Fibroblast of the aortic adventitia (primary cell): ENCODE measurements at regions not wholly inside any gene's neighbourhood (a gene's known extent, or its start where the extent isn't known, plus 50 kb on each side); places are given as distances from the start of the nearest gene placed in this dataset.

ENCODE experiments used
- DNase-seq: peaks from one replicate; pipeline ENCODE4 v3.0.0-alpha.2; 2010; ENCODE audit warnings: low read depth
- H3K4me3 ChIP-seq: 2 replicates; pipeline ENCODE4 v1.5.1; 2011; ENCODE audit warnings: low read depth, mild to moderate bottlenecking, control low read depth, low read length, moderate library complexity
- TF ChIP-seq, protein P1 (sequence below): IDR thresholded peaks from 2 replicates; pipeline ENCODE4 v1.5.1; 2011; ENCODE audit warnings: mild to moderate bottlenecking, low read length, control low read depth, inconsistent platforms; ENCODE audit not compliant: insufficient read depth

DNA sequence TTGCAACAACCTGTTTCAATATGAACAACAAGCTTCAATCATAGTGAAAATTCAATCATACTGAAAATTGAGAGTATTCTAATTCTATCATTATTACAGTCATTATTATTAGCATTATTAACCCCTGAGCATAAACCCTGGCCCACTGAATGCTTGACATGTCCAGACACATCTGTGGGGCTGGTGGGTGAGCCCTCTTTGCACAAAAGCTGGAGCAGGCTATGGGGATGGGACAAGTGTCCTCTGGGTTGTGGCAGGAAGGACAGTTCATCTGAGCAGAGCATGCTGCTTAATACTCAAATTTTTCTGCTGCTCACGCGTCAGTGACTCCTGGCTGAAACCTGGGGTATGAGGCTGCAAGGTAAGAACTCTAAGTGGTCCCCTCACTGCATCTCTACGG is 451.1 kb upstream of the POU3F3 start:
- TF ChIP-seq, protein P1, sequence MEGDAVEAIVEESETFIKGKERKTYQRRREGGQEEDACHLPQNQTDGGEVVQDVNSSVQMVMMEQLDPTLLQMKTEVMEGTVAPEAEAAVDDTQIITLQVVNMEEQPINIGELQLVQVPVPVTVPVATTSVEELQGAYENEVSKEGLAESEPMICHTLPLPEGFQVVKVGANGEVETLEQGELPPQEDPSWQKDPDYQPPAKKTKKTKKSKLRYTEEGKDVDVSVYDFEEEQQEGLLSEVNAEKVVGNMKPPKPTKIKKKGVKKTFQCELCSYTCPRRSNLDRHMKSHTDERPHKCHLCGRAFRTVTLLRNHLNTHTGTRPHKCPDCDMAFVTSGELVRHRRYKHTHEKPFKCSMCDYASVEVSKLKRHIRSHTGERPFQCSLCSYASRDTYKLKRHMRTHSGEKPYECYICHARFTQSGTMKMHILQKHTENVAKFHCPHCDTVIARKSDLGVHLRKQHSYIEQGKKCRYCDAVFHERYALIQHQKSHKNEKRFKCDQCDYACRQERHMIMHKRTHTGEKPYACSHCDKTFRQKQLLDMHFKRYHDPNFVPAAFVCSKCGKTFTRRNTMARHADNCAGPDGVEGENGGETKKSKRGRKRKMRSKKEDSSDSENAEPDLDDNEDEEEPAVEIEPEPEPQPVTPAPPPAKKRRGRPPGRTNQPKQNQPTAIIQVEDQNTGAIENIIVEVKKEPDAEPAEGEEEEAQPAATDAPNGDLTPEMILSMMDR = no peak
- DNase-seq = no peak
- H3K4me3 ChIP-seq = no peak overlapping the region

GRCh38 chr2:104404526-104404925 is 449.4 kb upstream of the POU3F3 start:
- DNase-seq = no peak
- TF ChIP-seq, protein P1 = no peak
- H3K4me3 ChIP-seq = no peak overlapping the region

DNA sequence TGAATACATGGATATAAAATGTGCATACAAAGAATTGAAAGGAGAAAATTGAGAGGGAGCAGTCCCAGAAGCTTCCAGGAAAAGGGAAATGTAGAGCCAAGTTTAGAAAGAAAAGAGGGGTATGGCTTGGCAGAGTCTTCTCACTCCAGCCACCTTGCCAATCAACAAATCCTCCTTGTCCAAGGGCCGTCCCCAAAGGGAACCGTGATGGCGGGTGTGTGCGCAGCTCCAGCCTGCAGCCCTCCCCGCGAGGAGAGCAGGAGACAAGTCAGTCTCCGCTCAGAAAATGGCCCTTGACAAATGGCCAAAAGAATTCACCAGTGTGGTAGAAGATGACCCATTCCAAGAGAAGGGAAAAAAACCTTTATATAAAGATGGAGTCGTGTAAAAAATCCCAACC is 448.3 kb upstream of the POU3F3 start:
- no peak for DNase-seq
- H3K4me3 ChIP-seq = no peak overlapping the region

GRCh38 chr2:104406261-104406726 is 447.6 kb upstream of the POU3F3 start:
- TF ChIP-seq, protein P1 = no peak
- no peak overlapping the region for H3K4me3 ChIP-seq
- DNase-seq = no peak

More for the DNA sequence above, 448.3 kb upstream of the POU3F3 start:
- TF ChIP-seq, protein P1 = no peak

GRCh38 chr2:104407641-104408040 is 446.3 kb upstream of the POU3F3 start:
- TF ChIP-seq, protein P1 = no peak
- no peak overlapping the region for H3K4me3 ChIP-seq
- no peak for DNase-seq

DNA sequence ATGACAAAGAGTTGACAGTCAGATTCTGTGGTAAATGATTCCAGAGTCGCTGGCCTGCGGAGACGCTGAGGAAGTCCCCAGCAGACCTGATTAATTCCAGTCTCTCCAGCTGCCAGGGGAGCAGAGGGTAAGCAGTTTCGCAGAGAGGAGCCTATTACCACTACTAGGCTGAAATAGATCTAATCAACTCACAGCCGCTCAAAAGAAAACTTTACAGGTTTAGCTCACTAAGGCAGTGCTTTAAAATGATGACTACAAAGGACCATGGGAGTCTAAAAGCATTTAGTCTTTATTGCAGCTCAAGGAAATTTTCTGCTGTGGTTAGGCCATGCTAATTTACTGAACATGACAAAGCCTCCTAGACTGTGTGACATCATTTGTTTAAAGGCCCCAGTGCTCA is 445.6 kb upstream of the POU3F3 start:
- no peak overlapping the region for H3K4me3 ChIP-seq
- TF ChIP-seq, protein P1 = no peak
- no peak for DNase-seq

DNA sequence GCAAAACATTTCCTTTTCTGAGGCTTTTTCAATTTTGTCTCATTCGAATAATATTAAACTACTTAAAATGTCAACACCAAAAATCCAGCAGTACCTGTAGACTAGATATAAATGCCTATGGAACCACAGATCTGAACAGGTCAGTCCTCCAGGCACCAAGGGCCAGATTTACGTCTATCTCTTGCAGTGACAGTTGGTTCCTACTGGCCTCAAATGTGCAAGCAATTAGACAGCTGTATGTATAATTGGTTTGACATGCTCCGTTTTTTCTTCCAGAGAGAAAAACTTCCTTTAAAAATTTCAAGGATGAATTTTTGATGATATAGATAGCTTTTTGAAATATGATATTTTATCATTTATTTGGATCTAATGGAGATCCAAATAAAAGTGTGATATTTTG is 443.8 kb upstream of the POU3F3 start:
- no peak overlapping the region for H3K4me3 ChIP-seq
- no peak for DNase-seq
- TF ChIP-seq, protein P1 = no peak
